ENCODE measurements at regions not wholly inside any gene's neighbourhood (a gene's known extent, or its start where the extent isn't known, plus 50 kb on each side); places are given as distances from the start of the nearest gene placed in this dataset.

DNA sequence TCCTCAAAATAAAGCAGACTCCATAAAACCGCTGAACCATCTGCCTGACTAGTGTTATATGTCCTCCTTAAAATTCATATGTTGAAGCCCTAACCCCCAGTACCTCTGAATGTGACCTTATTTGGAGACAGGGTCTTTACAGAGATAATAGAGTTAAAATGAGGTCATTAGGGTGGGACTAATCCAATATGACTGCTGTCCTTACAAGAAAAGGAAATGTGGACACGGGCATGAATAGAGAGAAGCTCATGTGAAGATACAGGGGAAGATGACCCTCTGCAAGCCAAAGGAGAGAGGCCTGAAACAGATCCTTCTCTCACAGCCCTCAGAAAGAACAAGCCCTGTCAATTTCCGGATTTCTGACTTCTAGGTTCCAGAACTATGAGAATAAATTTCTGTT is 82.0 kb upstream of the KLHL13 start:
- TF ChIP-seq, protein P1, sequence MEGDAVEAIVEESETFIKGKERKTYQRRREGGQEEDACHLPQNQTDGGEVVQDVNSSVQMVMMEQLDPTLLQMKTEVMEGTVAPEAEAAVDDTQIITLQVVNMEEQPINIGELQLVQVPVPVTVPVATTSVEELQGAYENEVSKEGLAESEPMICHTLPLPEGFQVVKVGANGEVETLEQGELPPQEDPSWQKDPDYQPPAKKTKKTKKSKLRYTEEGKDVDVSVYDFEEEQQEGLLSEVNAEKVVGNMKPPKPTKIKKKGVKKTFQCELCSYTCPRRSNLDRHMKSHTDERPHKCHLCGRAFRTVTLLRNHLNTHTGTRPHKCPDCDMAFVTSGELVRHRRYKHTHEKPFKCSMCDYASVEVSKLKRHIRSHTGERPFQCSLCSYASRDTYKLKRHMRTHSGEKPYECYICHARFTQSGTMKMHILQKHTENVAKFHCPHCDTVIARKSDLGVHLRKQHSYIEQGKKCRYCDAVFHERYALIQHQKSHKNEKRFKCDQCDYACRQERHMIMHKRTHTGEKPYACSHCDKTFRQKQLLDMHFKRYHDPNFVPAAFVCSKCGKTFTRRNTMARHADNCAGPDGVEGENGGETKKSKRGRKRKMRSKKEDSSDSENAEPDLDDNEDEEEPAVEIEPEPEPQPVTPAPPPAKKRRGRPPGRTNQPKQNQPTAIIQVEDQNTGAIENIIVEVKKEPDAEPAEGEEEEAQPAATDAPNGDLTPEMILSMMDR (conservative IDR thresholded peaks at IDR 0.05): no peak
- H3K27ac ChIP-seq: no peak overlapping the region

DNA sequence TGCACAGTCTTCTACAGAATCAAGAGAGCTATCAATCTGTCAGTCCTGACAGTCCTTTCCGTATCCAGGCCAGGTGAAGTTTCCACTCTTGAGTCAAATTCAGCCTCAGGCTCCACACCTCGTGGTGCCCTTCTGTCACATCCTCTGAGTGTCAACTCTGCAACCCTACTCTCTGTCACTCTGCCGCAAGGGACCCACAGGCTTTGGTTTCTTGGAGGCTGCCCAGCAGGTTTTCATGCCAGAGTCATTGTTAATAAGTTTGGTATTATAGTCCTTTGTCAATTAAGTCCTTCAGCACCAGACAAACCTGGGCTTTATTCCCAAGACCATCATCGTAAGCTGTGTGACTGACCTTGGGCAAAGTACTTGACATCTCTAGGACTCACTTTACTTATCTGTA is 83.4 kb upstream of the KLHL13 start:
- H3K27ac ChIP-seq: no peak overlapping the region
- TF ChIP-seq, protein P1 (conservative IDR thresholded peaks at IDR 0.05): no peak

DNA sequence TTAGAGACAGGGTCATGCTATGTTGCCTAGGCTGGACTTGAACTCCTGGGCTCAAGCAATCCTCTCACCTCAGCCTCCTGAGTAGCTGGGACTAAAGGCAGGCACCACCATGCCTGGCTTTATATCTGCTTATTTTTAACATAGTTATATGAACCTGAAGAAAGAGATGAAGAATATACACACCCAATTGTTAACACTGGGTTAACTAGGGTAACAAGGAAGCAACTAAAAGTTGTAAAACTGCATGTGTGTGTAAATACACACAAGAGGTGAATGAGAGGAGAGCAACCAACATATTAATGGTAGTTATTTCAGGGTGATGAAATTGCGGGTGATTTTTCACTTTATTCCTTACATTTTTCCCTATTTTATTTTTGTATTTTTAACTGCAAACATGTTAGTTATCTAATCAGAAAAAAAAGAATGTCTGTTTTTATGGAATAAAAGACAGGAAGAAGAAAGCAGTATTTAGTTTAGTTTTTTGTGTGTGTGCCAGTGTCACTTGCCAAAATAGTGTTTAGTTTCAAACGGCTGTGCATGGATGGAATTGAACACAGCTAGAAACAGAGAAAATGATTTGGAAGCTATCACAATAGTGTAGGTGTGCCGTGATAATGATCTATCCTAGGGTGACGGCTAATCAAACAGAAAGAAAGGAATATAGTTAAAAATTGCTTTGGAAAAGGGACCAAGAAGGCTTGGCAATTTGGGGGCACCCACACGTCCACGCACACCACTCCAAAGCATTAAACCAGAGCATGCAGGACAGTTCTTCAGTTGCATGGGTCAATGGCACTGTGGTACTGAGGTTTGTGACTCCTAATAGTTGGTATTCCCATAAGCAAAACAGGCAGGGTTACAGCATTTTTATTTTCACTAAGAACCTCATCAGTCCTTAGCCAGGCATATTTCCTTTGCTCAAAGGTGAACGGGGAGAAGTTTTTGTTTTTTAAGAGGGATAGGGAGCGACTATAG is 89.1 kb upstream of the KLHL13 start:
- TF ChIP-seq, protein P1 (conservative IDR thresholded peaks at IDR 0.05): no peak
- peak overlapping the region; percentile 61 for H3K27ac ChIP-seq

DNA sequence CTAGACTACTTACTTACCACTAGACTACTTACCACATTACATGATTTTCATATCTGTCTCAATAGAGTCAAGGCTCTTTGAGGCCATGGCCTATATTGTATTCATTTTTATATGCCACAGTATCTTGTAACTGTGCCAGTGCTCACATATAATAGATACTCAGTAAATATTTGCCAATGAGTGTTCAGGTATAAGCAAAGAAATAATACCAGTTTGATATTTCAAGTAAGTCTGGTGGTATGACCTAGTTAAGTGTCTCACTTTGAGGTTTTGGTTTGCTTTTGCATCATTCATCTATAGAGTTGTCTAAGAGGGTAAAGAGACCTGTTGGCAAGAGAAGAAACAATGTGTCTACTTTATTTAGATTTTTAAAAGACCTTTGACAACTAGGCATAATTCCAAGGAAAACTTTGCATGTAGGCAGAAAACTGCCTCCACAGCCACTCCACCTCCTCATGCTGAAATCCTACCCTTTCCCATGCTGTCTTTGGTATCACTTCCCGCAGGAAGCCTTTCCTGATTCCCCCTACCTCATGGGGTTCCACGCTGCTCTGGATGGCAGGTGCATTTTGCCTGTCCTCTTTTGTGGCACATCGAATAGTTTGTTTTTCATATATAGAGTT is 91.3 kb upstream of the KLHL13 start:
- peak overlapping the region; percentile 61 for H3K27ac ChIP-seq
- TF ChIP-seq, protein P1 (conservative IDR thresholded peaks at IDR 0.05): no peak

DNA sequence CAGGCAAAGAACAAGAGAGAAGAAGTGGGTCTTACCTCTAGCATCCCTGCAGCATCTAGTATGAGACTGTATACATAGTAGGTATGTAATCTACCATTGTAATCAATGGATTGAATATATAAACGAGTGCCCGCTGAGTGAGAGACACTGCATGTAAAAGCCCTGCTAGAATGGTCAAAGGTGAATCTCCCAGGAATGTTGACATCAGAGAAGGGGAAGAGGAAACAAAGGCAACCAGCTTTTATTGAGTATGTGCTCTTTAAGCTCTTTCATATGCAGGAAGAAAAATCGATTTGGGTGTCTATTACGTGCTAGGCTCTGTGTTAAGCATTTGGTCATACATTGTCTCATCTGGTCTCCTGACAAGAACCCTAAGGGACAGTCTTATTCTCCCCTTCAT is 91.9 kb upstream of the KLHL13 start:
- TF ChIP-seq, protein P1 (conservative IDR thresholded peaks at IDR 0.05): no peak
- H3K27ac ChIP-seq: peak overlapping the region; percentile 61

DNA sequence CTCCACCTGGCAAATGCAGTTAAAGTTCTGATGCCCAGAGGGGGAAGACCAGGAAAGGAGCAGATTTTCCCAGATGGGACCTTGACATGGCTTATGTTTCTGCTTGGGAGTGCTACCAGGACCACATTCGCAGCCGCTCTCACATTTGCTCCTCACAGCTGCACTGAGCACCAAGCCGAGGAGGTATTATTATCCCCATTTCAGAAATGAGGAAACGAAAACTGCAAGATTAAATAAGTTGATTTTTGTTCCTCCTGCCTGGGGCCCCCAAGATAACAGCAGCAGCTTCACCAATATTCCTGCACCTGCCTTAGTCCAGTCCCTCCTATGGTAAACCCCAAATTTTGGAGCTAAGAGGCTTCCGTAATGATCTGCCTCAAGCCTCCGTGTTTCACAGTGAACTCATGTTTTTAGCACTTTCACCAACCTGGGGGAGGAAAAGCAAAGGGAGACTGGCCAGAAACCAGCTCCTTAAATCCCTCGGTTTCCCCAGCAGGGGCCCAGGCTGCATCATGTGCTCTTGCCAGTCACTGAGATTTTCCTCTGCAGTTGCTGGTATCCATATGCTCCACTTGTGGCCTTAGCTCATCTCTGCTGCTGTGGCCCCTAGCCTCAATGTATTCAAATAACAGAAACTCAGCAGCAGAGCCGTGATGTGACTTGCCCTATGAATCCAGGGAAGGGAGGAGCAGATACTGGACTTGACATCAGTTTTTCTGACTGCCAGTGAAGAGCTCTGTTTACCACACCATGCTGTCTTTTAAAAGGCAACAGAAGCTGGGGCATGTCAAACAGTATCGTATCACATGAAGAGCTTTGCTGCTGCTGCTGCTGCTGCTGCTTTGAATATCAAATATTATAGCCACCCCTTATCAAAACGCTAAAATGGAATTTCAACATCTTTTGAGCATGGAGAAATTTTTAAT is 95.5 kb upstream of the KLHL13 start:
- H3K27ac ChIP-seq: no peak overlapping the region
- TF ChIP-seq, protein P1 (conservative IDR thresholded peaks at IDR 0.05): no peak

DNA sequence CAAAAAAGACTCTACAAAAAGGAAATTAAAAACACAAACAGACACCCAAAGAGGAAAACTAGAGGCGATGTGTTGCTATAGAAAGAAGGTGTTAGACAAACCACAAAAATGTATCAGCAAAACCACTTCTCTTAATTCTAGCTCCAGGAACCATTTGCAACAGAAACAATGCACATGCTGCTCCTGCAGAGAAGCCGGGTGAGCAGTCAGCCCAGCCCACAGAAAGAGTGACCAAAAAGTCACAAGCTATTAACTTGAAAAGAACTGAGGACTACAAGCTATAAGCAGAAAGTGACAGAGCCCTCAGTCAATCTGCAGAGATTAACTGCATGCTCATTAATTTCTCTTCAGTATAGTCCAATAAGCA is 96.2 kb upstream of the KLHL13 start:
- TF ChIP-seq, protein P1 (conservative IDR thresholded peaks at IDR 0.05): no peak
- H3K27ac ChIP-seq: no peak overlapping the region

Data from VCaP (cell line).